ENCODE measurements at regions not wholly inside any gene's neighbourhood (a gene's known extent, or its start where the extent isn't known, plus 50 kb on each side); places are given as distances from the start of the nearest gene placed in this dataset.
"Not testable (repeated sequence)": the region's sequence is repeated elsewhere in the genome, so short reads cannot be mapped to it uniquely, and the experiment has no call there.

DNA sequence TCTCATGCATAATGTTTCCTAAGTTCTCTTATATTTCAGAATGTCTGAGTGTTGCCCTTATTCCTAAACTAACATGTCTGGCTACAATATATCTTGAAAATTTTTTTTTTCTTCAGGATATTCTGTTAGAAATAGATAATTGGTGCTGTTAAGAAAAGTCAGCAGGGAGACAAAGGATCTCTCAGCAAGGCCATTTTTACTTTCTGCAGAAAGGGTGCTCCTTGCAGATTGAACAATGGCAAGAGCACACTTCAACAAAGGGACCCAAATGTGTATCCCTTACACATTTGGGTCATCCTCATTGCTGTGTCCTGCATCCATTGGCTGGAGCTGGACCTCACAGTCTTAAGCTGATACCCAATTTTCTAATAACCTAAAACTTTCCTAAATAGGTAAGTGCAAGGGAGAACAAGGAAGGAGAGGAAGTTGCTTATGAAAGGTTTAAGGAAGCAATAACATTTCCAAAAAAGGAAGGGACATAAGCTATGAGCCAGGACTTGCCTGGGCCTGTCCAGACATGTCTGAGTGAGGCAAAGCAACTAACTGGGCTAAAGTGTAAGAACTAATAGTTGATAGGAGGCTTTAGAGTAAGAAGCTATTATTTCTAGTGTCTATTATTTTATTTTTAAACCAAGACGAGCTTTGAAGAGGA lies 429.6 kb downstream of the BCKDHB start:
- no peak for DNase-seq

DNA sequence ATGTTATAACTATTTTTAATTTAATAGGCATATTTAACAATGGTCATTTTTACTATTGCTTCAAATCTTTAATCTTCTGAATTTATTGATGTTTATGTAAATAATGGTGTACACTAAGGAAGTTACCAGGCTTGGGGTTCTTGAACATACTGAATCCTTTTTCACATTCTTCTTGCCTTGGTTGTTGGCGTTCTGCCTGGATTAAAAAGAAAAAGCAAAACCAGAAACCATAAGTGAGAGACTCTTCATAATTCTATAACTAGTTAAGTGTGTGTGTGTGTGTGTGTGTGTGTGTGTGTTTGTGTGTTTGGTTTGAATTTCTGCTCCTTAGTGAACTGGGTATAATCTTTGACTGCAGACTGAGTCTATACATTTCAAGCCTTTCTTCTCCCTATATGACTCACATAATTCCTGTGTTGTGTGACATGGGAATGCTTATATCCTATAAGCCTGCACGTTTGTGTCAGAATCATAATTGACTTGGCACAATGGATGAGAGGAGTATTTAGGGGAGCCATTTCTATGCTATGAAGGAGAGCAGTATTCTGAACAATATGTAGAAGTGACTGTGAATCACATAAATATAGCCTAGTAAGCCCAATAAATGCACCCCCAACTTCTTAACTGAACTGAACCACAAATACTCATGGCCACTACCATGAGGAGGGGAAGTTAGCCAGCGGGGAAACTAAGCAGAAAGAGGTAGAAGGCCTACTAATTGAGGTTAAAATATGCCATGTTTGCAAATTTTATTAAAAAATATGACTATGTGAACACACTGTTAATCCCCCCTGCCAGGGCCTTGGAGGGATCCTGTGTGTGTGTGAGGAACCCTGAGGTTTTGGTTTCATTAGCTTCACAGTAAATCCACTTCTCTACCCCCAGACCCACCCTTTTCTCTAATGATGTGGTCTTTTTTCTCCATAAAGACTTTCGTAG lies 425.5 kb downstream of the BCKDHB start:
- no peak for DNase-seq

DNA sequence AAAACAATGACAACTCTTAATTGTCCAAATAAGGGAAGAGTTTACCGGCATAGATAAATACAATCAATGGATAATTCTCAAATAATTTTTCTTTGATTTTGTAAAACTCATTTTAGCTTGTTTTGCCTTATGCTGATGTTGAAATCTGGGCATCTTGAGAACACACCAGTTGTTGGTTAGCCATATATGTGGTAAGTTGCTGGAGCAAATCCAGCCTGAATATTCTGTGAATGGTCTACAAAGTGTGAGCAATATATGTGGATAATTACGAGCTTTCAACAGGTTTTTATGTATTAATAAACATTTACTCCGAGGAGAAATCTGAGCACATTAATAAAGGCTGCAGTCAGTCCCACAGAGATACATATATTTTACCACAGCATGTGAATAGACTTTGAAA lies 423.6 kb downstream of the BCKDHB start:
- no peak for DNase-seq

DNA sequence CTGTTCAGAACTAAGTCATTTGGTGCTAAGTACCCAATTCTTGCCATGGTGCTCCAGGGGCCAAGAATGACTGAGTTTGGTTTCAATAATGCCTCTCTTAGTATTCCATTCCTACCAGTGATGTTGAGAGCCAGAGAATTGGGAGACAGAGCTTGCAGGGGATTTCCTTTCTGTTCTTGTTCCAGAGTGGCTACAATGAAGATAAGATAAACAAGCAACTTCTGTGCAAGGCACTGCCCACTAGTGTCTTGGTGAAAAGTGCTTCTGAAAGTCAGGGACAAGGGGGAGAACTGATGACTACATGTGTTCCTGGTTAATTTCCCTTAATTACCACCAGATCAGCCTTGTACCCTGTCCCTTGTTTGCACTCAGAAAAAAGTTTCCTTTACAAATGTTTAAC lies 421.6 kb downstream of the BCKDHB start:
- no peak for DNase-seq

DNA sequence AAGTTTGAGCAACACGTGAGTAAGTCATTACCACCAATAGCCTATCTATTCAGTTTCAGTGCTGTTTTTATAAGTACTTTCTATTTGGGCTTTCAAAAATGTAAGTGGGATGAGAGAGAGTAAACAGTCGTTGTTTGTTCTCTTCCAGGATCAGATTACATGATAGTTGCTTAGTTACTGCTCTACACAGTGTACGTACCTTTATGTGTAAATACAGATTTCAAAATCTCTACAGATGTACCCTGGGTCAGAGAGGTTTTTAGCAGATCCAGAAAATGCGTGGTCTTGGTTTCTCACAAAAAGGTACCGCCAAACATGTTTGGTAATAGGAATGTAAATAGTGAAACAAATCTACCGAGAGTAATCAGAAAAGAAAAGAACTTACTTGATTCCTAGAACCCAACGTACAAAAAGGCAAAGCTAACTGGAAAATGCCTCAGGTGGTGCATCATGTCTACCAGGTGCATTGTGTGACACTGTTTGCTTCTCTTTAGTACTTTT lies 421.1 kb downstream of the BCKDHB start:
- no peak for DNase-seq

DNA sequence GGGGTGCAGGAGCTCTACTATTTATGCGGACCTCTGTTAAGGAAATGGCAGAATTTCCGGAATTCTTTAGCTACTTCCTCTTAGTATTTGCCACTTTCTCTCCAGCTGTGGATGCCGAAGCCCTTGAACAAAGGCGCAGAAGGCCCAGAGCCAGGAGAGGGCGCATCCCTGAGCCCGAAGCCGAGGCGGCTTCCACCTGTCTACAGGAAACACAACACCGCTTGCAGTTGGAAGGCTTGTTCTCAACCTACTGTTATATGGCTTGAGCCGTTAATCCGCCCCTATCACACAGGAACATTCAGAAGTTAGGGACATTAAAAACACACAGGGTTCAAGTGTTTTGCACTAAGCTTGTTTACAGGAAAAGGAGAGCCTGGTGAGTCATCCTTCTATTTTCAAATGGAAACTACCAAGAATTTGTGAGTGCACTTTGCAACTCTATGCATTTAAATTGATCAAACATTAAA lies 417.1 kb downstream of the BCKDHB start:
- DNase-seq: no peak

DNA sequence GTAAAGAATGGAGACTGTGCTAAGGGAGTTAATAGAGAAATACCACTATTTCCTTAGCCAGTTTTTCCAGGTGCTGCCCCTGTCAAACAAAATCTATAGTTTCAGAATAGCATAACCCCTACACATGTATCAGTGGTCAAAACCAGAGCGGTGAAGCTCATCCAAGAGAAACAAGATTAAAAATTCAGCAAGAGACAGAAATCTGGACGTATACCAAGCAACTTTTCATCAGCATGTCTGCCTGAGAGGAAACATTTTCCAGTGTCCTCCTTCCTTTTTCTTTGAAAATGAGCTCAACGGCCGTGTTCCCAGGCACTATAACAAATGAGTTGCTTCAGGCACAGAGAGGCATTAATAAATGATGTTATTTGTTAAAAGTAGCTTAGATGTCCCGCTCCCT lies 416.5 kb downstream of the BCKDHB start:
- no peak for DNase-seq

DNA sequence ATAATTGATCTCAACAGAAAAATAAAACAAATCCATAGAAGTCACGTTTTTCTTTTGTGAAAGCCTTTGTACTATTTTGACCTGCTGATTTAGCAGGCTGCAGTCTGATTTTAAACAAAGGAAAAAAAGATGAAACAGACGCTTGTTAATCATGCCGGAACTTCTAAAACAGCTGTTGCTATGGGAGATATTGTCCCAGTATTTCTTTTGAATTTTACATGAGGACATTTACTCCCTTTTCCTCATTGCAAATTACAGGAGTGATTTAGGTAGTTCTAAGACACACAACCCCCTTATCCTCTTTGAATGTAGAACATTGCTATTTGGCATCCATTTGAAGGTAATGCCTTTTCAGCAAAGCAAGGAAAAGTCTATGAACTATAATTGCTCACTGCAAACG lies 416.1 kb downstream of the BCKDHB start:
- DNase-seq: no peak

DNA sequence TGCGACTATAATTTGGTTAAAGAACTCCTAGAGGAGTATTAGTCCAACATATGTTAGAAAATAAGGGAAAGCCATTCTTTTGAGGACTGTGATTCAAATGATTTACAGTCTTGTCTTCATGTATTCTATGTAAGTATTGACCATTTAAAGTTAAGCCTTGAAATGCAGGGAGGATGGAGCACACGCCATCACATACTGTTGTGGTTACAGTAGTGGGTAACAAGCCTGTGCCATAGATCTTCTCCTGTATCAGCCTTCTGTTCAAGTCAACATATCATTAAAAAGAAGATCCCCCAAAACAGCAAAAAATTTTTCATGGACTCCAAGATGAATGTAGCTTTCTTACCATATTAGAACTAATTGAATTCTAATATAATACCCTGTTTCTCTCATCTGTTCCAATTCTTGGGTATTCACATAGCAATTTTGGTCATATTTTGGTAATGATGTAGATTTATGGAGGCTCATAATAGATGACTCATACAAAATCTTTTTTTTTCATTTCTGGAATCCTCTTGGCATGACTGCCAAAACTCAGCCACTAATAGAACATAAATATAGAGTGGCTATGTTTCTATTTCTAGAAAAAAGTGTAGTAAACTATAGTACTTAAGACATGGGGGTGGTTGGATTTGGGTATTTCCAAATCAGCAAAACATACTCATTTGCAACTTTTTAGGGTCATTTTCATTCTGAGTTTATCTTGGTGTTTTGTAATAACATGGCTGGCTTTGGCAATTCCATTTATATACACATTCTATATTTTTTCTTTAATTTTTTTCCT lies 413.5 kb downstream of the BCKDHB start:
- DNase-seq: no peak

DNA sequence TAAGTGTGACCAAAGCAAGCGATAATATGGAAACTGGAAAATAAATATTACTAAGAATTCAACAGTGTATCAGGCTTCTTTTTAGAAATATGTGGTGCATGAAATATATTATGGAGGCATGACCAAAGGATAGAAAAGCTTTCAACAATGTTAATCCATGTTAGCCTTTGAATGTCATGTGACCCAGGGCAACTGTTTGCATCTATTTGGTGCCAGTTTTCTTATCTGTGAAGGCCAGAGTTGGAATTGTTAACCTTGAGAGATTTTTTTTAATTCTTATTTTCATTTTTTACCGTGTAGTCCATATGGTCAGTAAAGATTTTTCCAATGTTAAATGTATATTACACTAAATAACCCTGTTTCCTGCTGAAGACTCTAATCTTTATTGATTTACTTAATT lies 411.1 kb downstream of the BCKDHB start:
- no peak for DNase-seq

DNA sequence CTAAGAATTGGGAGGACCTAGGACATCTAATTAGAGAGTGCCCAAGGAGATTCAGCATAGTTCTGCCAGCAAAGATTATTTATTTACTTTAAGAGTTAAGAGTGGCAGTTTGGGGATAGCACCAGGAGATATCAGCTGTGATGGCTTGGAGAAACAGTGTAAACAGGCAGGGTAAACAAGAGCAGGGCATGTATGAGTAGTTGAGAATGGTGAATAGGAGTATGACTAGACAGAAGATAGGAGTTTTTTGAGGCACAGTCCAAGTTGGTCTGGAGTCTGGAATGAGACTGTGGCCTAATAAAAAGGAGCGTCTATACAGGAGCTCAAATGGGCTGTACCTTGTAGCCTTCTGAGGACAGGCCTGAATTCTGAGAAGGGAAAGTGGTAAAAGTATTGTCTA lies 404.1 kb downstream of the BCKDHB start:
- DNase-seq: not testable (repeated sequence)

DNA sequence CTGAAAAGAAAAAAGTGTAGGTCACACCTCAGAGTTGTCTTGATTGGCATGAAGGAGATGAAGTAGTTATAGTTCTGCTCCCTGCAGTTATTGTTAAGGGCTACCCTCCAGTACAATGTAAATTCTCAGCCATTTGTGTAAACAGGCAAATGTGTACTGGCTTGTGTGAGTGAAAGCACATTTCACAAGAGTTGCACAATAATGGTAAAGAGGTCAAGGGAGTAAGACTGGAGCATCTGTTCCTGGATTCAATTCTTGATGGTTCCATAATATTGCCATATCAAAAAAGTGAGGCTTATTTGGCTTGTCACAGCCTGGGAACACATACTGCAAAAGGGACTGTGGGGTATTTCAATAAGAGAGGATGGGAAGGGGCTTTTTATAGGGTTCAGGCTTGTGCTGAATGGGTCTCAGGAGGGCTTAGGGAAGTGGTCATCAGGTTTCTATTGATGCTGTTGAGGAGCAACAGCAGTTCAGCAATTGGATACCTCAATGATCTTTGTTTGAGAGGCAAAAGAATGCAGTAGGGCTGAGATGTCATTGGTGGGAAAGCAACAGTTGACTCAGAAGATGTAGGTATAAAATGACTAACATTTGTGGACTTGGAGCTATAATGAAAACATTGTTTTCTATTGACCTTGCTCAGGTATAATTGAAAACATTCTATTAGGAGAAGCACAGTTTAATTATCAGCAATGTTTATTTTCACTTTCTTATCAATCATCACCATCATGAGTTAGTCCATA lies 402.6 kb downstream of the BCKDHB start:
- DNase-seq: no peak

DNA sequence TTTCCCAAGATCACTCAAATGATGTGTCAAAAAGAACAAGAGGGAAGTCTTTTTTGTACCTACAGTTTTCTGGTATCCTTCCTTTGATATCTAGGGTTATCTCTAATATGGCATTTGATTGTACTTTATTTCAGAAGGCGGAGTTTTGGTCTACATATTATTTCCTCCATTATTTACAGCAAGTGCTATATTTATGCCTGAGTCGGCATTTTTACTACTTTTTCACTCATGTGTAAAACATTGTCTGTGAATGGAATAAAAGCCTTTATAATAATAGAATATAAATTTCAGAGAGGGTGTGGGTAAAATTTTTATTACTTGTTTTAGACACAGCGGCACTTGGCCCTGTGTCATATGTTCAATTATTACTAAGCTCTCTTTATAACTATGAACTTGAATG lies 398.4 kb downstream of the BCKDHB start:
- DNase-seq: no peak

DNA sequence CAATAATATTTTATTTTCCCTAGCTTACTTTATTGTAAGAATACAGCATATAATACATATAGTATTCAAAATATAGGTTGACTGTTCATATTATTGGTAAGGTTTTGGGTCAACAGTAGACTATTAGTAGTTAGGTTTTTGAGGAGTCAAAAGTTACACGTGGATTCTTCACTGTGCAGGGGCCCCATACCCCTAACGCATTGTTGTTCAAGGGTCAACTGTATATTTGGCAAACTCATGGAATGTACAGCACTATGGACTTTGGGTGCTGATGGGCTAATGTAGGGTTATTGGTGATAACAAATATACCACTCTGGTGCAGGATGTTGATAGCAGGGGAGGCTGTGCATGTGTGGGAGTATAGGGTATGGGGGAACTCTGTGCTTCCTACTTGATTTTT lies 397.2 kb downstream of the BCKDHB start:
- no peak for DNase-seq

DNA sequence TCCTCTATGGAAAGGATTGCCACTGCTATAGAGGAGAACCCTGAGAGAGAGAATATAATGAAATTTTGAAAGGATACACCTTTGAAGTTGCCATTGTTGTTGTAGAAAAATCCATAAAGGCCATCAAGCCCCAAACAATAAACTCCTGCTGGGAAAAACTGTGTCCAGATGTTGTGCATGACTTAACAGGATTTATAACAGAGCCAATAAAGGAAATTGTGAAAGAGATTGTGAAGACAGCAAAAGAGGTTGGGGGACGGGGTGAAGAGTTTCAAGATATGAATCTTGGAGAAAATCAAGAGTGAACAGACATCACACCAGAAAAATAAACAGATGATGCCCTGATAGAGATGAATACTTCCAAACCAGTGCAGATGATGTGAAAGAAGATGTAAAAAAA lies 396.4 kb downstream of the BCKDHB start:
- DNase-seq: no peak

DNA sequence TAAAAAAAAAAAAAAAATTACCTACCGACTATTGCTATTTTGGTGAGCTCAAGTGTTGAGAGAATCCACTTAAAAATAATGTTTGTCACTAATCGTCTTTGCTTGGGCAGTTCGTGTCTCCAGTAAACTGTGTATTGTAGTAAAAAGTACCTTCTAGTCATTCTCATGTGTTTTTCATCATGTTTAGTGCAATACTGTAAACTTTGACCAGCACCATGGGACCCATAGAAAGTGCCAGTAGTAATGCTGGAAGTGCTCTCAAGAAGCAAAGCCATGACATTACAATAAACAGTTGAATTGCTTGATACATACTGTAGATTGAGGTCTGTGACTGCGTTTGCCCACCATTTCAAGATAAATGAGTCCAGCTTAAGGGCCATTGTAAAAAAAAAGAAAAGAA lies 395.2 kb downstream of the BCKDHB start:
- DNase-seq: no peak

DNA sequence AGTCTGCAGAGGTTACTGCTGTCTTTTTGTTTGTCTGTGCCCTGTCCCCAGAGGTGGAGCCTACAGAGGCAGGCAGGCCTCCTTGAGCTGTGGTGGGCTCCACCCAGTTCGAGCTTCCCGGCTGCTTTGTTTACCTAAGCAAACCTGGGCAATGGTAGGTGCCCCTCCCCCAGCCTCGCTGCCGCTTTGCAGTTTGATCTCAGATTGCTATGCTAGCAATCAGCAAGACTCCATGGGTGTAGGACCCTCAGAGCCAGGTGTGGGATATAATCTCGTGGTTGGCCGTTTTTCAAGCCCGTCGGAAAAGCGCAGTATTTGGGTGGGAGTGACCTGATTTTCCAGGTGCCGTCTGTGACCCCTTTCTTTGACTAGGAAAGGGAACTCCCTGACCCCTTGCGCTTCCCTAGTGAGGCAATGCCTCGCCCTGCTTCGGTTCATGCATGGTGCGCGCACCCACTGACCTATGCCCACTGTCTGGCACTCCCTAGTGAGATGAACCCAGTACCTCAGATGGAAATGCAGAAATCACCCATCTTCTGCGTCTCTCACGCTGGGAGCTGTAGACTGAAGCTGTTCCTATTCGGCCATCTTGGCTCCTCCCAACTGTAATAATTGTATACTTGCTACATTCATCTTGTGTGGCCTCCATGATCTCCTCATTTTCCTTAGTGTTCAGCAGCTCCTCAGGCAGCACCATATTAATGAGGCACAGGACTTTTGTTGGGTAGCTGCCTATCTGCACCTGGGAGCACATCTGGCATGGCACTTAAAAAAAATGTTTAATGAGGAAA lies 391.4 kb downstream of the BCKDHB start:
- not testable (repeated sequence) for DNase-seq

DNA sequence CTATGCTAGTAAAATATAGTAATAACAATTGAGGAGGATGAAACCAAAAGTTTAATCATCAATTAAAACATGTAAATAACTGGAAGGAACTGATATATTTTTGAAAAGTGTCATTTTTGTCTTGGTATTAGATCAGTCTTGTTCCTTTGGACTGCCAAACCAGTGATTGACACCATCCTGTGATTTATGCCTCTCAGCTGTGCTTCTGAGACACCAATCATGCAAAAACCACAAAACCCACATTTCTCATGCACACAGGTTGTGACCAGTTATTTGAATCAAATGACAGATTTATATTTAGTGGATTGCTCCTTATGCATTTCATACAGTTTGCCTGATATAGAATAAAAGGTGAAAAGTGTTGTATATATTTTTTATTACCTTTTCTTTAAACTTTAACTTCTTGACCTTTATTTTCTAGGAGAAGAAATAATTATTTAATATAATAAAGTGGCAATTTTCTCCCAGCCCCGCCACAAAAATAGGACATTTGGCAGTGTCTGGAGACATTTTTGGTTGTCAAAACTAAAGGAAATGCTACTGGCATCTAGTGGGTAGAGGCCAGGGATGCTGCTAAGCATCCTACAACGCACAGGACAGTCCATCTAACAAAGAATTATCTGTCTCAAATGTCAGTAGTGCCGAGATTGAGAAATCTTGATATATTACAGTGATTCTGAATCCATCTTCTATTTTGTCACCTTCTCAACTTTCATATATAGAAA lies 383.6 kb downstream of the BCKDHB start:
- DNase-seq: no peak

DNA sequence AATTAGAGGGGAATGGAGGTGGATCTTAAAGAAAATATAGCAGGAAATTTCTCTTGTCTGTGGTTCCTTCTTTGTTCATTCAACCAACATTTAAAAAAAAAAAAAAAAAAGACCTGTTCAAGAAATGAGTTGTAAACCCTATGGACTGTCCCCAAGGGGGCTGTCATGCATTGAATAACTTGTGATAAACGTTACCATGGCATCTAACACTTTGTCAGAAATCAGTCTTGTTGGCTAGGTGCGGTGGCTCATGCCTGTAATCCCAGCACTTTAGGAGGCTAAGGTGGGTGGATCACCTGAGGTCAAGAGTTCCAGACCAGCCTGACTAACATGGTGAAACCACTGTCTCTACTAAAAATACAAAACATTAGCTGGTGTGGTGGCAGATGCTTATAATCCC lies 381.7 kb downstream of the BCKDHB start:
- DNase-seq: no peak

DNA sequence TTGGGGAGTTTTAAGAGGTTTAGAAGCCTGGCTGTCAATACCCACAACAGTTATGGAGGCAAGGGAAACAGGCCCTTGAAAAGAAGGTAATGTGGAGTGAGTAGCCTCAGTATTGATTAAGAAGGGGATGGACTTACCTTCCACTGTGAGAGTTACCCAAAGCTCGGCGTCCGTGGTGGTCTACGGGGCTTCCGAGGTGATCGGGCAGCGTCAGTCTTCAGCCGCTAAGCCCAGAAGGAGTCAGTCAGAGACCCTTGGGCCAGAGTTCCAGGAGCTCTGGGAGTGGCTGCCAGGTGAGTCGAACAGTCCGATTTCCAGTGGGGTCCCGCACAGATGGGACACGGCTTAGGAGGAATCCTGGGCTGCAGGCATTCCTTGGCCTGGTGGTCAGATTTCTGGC lies 379.0 kb downstream of the BCKDHB start:
- not testable (repeated sequence) for DNase-seq

DNA sequence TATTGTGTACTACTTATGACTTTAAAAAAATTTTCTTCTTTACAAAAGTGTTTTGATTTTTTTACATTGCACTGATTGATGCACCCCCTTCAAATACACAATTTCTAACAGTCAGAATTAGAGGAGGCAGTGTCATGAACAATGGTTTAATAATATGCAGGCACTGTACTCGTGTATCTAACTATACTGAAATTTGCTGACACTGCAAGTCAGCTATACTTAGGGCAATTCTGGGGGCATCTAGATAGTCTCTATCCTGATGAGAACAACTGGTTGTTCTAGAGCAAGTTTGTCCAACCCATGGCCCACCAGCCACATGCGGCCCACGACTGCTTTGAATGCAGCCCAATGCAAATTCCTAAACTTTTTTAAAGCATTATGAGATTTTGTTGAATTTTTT lies 375.6 kb downstream of the BCKDHB start:
- DNase-seq: no peak
